GM19043 (cell line): ENCODE measurements at regions not wholly inside any gene's neighbourhood (a gene's known extent, or its start where the extent isn't known, plus 50 kb on each side); places are given as distances from the start of the nearest gene placed in this dataset.

ENCODE experiments used
- ATAC-seq: cut with Tn5 transposase; IDR thresholded peaks from one replicate; pipeline ENCODE4 v1.9.1; 2021; ENCODE audit warnings: low read depth; ENCODE audit not compliant: unreplicated experiment

DNA sequence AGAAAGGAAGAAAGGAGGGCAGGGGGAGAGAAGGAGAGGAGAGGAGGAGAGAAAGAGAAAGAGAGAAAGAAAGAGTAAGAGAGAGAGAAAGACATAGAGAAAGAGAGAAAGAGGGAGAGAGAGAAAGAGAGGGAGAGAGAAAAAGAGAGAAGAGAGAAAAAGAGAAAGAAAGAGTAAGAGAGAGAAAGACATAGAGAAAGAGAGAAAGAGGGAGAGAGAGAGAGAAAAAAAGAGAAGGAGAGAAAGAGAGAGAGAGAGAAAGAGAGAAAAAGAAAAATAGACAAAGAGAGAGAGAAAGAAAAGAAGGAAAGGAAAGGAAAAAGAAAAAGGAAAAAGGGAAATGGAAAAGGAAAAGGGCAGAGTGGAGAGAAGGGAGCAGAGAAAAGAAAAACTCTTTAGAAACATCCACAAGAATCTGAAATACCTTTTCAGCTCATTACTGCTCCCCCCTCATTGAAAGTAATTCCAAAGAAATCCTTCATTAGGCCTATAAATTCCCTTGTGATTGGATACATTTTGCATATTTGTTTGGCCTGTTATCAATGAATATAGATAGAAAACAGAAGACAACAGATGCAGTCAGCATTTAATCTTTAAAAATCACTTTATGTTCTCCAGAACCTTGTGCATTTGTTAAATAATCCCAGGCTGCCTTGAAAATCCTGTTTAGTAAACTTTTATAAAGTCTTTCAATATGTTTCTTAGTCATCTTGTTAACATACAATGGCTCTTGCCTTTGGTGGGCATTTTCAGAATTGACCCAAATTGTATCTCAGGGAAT lies 411.5 kb downstream of the NFIB start:
- no peak for ATAC-seq

DNA sequence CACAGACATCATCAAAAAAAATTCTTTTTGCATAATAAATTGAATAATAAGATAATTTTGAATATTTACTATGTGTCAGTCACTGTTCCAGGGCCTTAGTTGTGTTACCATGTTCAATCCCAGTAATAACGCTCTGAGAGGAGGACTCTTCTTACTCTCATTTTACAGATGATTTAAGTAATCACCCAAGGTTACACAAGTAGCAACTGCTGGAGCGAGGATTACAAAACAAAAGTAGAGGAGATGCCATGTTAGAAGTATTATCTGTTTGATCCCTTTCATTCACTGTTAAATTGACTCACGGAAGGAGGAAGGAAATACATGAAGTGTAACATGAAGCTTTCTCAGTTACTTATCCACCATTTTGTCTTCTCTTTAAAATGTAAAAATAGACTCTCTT lies 412.8 kb downstream of the NFIB start:
- ATAC-seq = no peak

GRCh38 chr9:13900449-13900848 lies 413.5 kb downstream of the NFIB start:
- ATAC-seq = no peak

GRCh38 chr9:13899924-13900323 lies 414.0 kb downstream of the NFIB start:
- ATAC-seq = no peak

GRCh38 chr9:13898957-13899356 lies 415.0 kb downstream of the NFIB start:
- ATAC-seq = no peak

DNA sequence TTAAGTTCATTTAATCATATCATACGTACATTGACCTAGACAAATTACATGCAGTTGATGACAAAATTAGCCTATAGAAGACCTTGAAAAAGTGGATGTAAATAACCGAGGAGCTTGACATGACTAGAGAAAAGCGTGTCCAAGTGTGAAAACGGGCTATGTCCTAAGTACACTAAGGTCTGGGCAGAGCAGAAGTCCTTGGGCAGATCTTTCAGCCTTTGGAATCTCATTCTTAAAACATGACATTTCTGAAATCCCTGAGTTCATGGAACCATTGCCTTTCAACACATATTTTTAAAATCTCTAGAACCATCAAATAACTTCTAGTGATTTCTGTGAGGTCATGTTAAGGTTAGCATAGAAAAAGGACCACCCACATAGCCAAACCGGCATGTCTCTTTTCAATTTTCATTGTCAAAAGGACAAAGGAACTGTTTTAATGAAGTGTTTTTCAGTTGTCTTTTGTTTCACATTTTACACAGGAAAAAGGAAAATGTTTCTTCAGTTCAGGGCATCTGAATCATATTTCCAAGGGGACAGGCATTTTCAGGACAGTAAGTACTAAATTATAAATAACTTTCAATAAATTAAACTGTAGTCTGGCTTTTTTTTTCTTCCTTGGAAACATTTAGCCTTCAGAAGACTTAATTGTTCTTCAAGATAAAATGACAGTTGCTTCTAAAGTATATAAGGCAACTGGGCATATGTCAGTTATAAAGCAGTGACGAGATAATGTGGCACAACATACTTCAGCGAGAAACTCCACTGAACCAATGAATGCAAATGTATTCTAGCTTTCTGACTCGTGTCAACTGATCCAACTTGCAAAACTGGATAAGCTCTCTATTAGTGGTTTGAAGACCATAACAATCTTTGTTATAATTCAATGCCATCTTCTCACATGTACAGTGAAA lies 416.8 kb downstream of the NFIB start:
- ATAC-seq = no peak

GRCh38 chr9:13896047-13896446 lies 417.9 kb downstream of the NFIB start:
- ATAC-seq = no peak

DNA sequence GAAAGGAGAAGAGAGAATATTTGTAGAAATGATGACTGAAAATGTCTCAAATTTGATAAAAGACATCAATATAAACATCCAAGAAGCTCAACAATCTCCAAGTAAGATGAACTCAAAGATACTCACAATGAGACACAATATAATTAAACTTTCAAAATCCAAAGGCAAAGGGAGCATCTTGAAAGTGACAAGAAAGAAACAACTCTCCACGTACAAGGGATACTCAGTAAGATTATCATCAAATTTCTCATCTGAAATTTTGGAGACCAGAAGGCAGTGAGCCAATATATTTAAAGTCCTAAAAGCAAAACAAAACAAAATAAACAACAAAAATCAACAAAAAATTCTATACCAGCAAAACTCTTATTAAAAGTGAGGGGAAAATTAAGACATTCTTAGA lies 428.7 kb downstream of the NFIB start:
- ATAC-seq = no peak

GRCh38 chr9:13879981-13880380 lies 434.0 kb downstream of the NFIB start:
- ATAC-seq = no peak

DNA sequence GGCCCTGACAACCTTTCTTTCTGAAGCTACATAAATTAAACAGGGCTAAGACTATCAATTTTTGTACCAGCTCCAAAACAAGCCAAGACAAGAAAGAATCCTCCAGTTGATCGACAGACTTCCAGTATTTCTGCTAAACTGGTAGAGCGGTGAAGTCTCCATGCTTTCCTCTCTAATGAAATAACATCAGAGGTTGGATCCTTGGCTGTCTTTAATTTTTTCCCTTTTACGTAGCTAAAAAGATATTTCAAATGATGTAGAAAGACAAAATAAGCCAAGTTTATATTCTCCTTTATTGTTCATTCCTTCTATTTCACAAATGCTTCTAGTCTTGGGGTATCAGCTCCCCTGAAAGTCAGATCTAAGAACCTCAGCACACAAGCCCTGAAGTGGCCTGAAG lies 434.9 kb downstream of the NFIB start:
- no peak for ATAC-seq

GRCh38 chr9:13878241-13878711 lies 435.7 kb downstream of the NFIB start:
- no peak for ATAC-seq

DNA sequence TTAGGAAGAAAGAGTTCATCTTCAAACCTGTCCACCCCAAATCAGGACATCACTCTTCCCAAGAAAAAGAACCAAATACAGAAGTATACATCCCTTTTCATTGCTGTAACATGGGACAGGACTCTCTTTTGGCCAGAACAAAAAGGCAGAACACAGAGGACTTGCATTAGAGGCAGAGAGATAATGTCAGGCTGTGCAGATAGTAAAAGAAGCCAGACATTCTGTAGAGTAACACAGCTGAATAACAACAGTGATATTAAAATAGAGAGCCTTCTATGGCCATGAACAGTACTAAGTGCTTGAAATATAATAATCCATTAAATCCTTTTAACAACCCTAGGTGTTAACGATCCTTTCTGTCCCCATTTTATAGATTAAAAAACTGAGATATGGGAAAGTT lies 437.2 kb downstream of the NFIB start:
- ATAC-seq = no peak

GRCh38 chr9:13873203-13873602 lies 440.7 kb downstream of the NFIB start:
- ATAC-seq = no peak

GRCh38 chr9:13868336-13868735 lies 445.6 kb downstream of the NFIB start:
- ATAC-seq = no peak

GRCh38 chr9:13865869-13866268 lies 448.1 kb downstream of the NFIB start:
- no peak for ATAC-seq

DNA sequence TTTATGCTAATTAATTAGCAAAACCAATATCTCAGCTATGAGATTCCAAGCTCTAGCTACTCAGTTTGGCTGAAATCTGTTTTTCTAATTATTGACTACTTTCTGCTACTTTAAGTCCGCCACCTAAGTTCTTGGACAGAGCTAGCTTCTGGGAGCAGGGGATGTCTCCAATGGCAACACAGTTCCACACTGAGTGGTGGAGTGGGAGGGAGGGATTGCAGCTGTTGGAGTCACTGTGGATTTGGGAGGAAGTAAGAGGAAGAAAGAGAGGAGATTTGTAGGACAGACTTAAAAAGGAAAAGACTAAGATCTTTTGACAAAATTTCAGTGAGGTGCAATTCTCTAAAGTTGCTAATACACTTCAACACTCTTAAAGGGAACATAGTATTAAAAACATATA lies 450.8 kb downstream of the NFIB start:
- ATAC-seq = no peak

DNA sequence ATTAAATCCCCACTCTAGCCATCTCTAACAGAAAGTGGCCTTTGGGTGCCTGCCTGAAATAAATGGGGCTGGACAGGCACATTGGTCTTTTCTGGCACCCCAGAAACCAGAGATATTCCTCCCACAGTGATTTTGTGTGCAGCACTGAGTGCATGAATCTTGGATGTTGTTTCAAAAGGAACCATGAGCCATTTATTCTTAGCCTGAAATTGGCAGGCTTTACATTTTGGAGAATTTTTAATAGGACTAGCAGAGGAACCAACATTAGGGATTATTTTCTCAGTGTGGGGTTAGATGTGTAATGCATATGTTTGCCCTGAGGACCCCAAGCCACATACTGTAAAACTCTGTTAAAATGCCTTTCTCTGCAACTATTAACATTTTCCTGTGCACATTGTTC lies 451.3 kb downstream of the NFIB start:
- no peak for ATAC-seq

DNA sequence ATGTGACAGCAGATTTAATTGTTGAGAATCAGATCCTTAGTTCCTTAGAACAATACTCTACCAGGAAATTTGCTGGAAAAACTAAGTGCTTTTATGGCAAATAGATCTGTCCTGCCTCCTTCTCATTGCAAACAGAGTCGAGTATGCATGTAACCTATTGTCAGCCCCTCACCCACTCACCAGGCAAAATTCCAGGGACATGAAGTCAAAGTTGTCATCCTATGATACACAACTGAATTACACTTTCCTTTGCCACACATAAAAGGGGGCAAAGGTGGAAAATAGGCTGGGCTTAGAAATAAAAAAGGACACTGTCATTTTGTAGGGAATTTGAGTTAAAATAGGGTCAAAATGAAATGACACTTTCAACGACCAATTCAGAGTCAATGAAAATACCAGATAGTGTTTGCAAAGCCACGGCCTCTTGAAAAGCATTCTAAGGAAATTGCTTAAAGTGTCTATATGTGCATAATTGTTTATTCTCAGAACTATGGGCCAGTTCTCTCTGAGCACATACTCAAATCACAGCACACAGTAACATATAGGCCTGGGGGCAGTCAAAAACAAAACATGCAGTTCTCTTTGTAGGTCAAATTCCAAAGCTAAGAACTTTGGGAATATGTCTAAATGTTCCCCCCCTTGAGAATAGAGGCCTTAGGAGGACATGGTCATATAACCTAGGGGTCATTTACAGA lies 452.8 kb downstream of the NFIB start:
- ATAC-seq = no peak

DNA sequence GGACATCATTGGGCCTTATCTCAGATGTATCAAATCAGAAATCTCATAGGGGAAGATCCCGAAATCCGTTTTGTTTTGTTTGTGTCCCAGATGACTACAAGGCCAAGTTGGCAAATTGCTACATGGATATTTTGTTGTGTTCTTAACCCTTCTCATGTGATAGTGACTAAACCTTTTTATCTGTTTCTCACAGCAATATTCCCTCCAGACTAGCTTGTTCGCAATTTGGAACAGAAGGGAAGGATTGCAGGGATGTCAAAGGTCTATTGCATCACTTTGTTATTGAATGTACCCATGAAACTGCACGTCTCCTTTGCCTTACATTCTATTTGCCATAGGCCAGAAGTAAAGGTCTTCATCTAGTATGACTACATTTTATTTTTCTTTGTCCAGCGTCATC lies 453.9 kb downstream of the NFIB start:
- no peak for ATAC-seq

- no peak for ATAC-seq
Measured at GRCh38 chr9:13857521-13857920, 456.4 kb downstream of the NFIB start.

- ATAC-seq = no peak
Measured at GRCh38 chr9:13847270-13847669, 466.7 kb downstream of the NFIB start.
